Liver (tissue), 8 donors: ENCODE measurements at regions not wholly inside any gene's neighbourhood (a gene's known extent, or its start where the extent isn't known, plus 50 kb on each side); places are given as distances from the start of the nearest gene placed in this dataset.

Experiments used
- DNase-seq: peaks from one replicate; pipeline ENCODE4 v3.0.0-alpha.2; 2017; ENCODE audit warnings: low spot score
- H3K27ac ChIP-seq, 2 donors: one replicate each; pipeline ENCODE4 v1.7.0; 2013; ENCODE audit warnings: inconsistent platforms in 2 of 2, low read length in 2 of 2, control low read depth in 1 of 2, low read depth in 1 of 2, mild to moderate bottlenecking in 1 of 2
- H3K27me3 ChIP-seq, 4 donors: one replicate each; pipeline versions ENCODE4 v1.6.1 to v1.7.0; 2013; ENCODE audit warnings: low read length in 3 of 4, inconsistent platforms in 1 of 4, mild to moderate bottlenecking in 1 of 4, moderate library complexity in 1 of 4; ENCODE audit not compliant: control insufficient read depth in 4 of 4, insufficient read depth in 4 of 4
- H3K36me3 ChIP-seq, 4 donors: one replicate each; pipeline versions ENCODE4 v1.6.1 to v1.7.0; 2013; ENCODE audit warnings: low read length in 3 of 4, mild to moderate bottlenecking in 3 of 4, low read depth in 1 of 4, moderate library complexity in 1 of 4; ENCODE audit not compliant: control insufficient read depth in 4 of 4, insufficient read depth in 3 of 4
- H3K4me1 ChIP-seq, 4 donors: one replicate each; pipeline versions ENCODE4 v1.6.1 to v1.7.0; 2013; ENCODE audit warnings: low read length in 3 of 4, mild to moderate bottlenecking in 3 of 4, moderate library complexity in 1 of 4; ENCODE audit not compliant: control insufficient read depth in 4 of 4, insufficient read depth in 4 of 4
- H3K4me3 ChIP-seq, 3 donors: one replicate each; pipeline versions ENCODE4 v1.6.1 to v1.7.0; 2013; ENCODE audit warnings: low read length in 3 of 3, control low read depth in 1 of 3, low read depth in 1 of 3, mild to moderate bottlenecking in 1 of 3
- H3K9ac ChIP-seq, 2 donors: one replicate each; pipeline ENCODE4 v1.7.0; 2013; ENCODE audit warnings: low read length in 2 of 2, mild to moderate bottlenecking in 2 of 2, moderate library complexity in 2 of 2, control low read depth in 1 of 2, low read depth in 1 of 2
- H3K9me3 ChIP-seq, 4 donors: one replicate each; pipeline versions ENCODE4 v1.6.1 to v1.7.0; 2013; ENCODE audit warnings: low read length in 3 of 4; ENCODE audit not compliant: control insufficient read depth in 4 of 4
- EGR1 ChIP-seq, 2 donors: IDR thresholded peaks; 2 replicates each; pipeline ENCODE4 v1.6.1; 2016 to 2018; ENCODE audit warnings: antibody characterized with exemption in 2 of 2, low read depth in 2 of 2
- FOXA1 ChIP-seq: IDR thresholded peaks from 2 replicates; pipeline ENCODE4 v1.6.1; 2016; ENCODE audit warnings: antibody characterized with exemption
- FOXA2 ChIP-seq: IDR thresholded peaks from 2 replicates; pipeline ENCODE4 v1.6.1; 2016; ENCODE audit warnings: antibody characterized with exemption
- HNF4A ChIP-seq, 2 donors: conservative IDR thresholded peaks; 2 replicates each; pipeline ENCODE4 v1.6.1; 2016; ENCODE audit warnings: antibody characterized with exemption in 2 of 2, mild to moderate bottlenecking in 2 of 2
- HNF4G ChIP-seq: IDR thresholded peaks from 2 replicates; pipeline ENCODE4 v1.6.1; 2016; ENCODE audit warnings: antibody characterized with exemption
- JUND ChIP-seq, 2 donors: IDR thresholded peaks; 2 replicates each; pipeline ENCODE4 v1.6.1; 2016; ENCODE audit warnings: antibody characterized with exemption in 2 of 2
- MAX ChIP-seq: IDR thresholded peaks from 2 replicates; pipeline ENCODE4 v1.6.1; 2016; ENCODE audit warnings: antibody characterized with exemption
- NR2F2 ChIP-seq: IDR thresholded peaks from 2 replicates; pipeline ENCODE4 v1.6.1; 2016; ENCODE audit warnings: antibody characterized with exemption
- RAD21 ChIP-seq, 2 donors: IDR thresholded peaks; 2 replicates each; pipeline ENCODE4 v1.6.1; 2016; ENCODE audit warnings: antibody characterized with exemption in 2 of 2, mild to moderate bottlenecking in 2 of 2
- REST ChIP-seq: IDR thresholded peaks from 2 replicates; pipeline ENCODE4 v1.6.1; 2016; ENCODE audit warnings: antibody characterized with exemption, mild to moderate bottlenecking
- RXRA ChIP-seq, 2 donors: IDR thresholded peaks; 2 replicates each; pipeline ENCODE4 v1.6.1; 2017 to 2018; ENCODE audit warnings: antibody characterized with exemption in 2 of 2, mild to moderate bottlenecking in 1 of 2
- SP1 ChIP-seq: IDR thresholded peaks from 2 replicates; pipeline ENCODE4 v1.6.1; 2018; ENCODE audit warnings: antibody characterized with exemption, mild to moderate bottlenecking
- TAF1 ChIP-seq: conservative IDR thresholded peaks from 2 replicates; pipeline ENCODE4 v1.6.1; 2016; ENCODE audit warnings: antibody characterized with exemption, mild to moderate bottlenecking
- YY1 ChIP-seq: IDR thresholded peaks from 2 replicates; pipeline ENCODE4 v1.6.1; 2016; ENCODE audit warnings: antibody characterized with exemption, mild to moderate bottlenecking
- whole genome bisulfite sequencing: extraction: QIAGEN DNeasy Blood & Tissue Kit; methylation state at CpG from one replicate; pipeline ENCODE4 v1.1.7; 2013; 5-methylcytosine and 5-hydroxymethylcytosine counted together
- TF ChIP-seq, protein P1 (sequence below): IDR thresholded peaks from 2 replicates; pipeline ENCODE4 v1.6.1; 2016; ENCODE audit warnings: antibody characterized with exemption
- TF ChIP-seq, protein P2 (sequence below): IDR thresholded peaks from 2 replicates; pipeline ENCODE4 v1.6.1; 2016; ENCODE audit warnings: antibody characterized with exemption
- TF ChIP-seq, protein P3 (sequence below): fragments of 150-350 bp; IDR thresholded peaks from 2 replicates; pipeline ENCODE4 v1.5.1; 2017; ENCODE audit warnings: improper control_type of control experiment, low read depth, low read length; ENCODE audit not compliant: missing input control
- donor health status: healthy.
- donor health status: healthy.
- donor health status: healthy.
- donor health status: healthy.
- donor health status: healthy.

- no peak overlapping the region for H3K9ac ChIP-seq
- H3K4me1 ChIP-seq = no peaks in the 10 kb centered on the region
- no peaks in the 10 kb centered on the region for H3K27me3 ChIP-seq
- peaks cover 0 to 1% (median 0%) of the 10 kb centered on the region in 4 donors for H3K9me3 ChIP-seq
- no peak for DNase-seq
- 79% methylated on average over 2 of the region's 2 CpGs for WGBS
- no peaks in the 10 kb centered on the region for H3K36me3 ChIP-seq
- no peak overlapping the region for H3K4me3 ChIP-seq
- TF ChIP-seq FOXA2 = no peak
- TF ChIP-seq, protein P1, sequence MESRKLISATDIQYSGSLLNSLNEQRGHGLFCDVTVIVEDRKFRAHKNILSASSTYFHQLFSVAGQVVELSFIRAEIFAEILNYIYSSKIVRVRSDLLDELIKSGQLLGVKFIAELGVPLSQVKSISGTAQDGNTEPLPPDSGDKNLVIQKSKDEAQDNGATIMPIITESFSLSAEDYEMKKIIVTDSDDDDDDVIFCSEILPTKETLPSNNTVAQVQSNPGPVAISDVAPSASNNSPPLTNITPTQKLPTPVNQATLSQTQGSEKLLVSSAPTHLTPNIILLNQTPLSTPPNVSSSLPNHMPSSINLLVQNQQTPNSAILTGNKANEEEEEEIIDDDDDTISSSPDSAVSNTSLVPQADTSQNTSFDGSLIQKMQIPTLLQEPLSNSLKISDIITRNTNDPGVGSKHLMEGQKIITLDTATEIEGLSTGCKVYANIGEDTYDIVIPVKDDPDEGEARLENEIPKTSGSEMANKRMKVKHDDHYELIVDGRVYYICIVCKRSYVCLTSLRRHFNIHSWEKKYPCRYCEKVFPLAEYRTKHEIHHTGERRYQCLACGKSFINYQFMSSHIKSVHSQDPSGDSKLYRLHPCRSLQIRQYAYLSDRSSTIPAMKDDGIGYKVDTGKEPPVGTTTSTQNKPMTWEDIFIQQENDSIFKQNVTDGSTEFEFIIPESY = no peak
- TF ChIP-seq, protein P2, sequence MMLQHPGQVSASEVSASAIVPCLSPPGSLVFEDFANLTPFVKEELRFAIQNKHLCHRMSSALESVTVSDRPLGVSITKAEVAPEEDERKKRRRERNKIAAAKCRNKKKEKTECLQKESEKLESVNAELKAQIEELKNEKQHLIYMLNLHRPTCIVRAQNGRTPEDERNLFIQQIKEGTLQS = no peak
- no peak for TF ChIP-seq TAF1
- TF ChIP-seq NR2F2 = no peak
- no peak for TF ChIP-seq YY1
- no peak for TF ChIP-seq SP1
- no peak for TF ChIP-seq MAX
- no peak for TF ChIP-seq HNF4A (conservative IDR thresholded peaks at IDR 0.05)
- no peak for TF ChIP-seq HNF4G
- TF ChIP-seq REST = no peak
- TF ChIP-seq RAD21 (IDR thresholded peaks at IDR 0.05) = no peak
- TF ChIP-seq JUND (IDR thresholded peaks at IDR 0.05) = no peak
- no peak overlapping the region for H3K27ac ChIP-seq
Observed at GRCh38 chr18:28725876-28726275, 548.9 kb upstream of the CDH2 start.

DNA sequence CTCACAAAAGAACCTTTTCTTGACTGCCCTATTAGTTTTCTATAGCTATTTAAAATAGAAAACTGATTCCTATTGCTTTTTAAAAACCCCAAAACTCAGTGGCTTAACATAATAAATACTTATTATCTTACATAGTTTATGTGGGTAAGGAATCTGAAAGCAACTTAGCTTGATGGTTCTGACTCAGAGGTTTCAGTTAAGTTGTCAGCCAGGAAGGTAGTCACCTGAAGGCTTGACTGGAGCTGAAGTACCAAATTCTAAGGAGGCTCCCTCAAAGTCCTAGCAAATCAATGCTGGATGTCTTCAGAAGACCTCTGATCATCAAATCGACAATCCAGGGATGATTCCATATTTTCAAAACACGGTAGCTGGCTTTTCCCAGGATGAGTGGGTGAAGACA is 546.6 kb upstream of the CDH2 start:
- peaks cover 0 to 1% (median 0%) of the 10 kb centered on the region in 4 donors for H3K9me3 ChIP-seq
- H3K4me3 ChIP-seq = no peak overlapping the region
- no peaks in the 10 kb centered on the region for H3K4me1 ChIP-seq
- no peak for DNase-seq
- no peak overlapping the region for H3K9ac ChIP-seq
- H3K36me3 ChIP-seq = no peaks in the 10 kb centered on the region
- H3K27me3 ChIP-seq = no peaks in the 10 kb centered on the region
- H3K27ac ChIP-seq = no peak overlapping the region
- WGBS = 75% methylated on average over 2 of the region's 2 CpGs
- TF ChIP-seq HNF4G (no peak), FOXA2 (no peak), SP1 (no peak), TAF1 (no peak), RAD21 (IDR thresholded peaks at IDR 0.05) (no peak), YY1 (no peak), MAX (no peak), NR2F2 (no peak), JUND (IDR thresholded peaks at IDR 0.05) (no peak), RXRA (IDR thresholded peaks at IDR 0.05) (no peak), EGR1 (IDR thresholded peaks at IDR 0.05; ENCODE audit: low read depth in 2 of 2) (no peak), FOXA1 (no peak), REST (no peak), HNF4A (conservative IDR thresholded peaks at IDR 0.05) (no peak)
- TF ChIP-seq, protein P3, sequence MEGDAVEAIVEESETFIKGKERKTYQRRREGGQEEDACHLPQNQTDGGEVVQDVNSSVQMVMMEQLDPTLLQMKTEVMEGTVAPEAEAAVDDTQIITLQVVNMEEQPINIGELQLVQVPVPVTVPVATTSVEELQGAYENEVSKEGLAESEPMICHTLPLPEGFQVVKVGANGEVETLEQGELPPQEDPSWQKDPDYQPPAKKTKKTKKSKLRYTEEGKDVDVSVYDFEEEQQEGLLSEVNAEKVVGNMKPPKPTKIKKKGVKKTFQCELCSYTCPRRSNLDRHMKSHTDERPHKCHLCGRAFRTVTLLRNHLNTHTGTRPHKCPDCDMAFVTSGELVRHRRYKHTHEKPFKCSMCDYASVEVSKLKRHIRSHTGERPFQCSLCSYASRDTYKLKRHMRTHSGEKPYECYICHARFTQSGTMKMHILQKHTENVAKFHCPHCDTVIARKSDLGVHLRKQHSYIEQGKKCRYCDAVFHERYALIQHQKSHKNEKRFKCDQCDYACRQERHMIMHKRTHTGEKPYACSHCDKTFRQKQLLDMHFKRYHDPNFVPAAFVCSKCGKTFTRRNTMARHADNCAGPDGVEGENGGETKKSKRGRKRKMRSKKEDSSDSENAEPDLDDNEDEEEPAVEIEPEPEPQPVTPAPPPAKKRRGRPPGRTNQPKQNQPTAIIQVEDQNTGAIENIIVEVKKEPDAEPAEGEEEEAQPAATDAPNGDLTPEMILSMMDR = no peak
- TF ChIP-seq, protein P2 = no peak
- TF ChIP-seq, protein P1 = no peak
